8988T (cell line): ENCODE measurements at regions not wholly inside any gene's neighbourhood (a gene's known extent, or its start where the extent isn't known, plus 50 kb on each side); places are given as distances from the start of the nearest gene placed in this dataset.

Source experiments
- DNase-seq: peaks from one replicate; pipeline ENCODE4 v3.0.0; 2011

- no peak for DNase-seq
Observed at GRCh38 chr11:71307811-71308645, 55.7 kb upstream of the SHANK2 start.

GRCh38 chr11:71305451-71306125 lies 53.2 kb upstream of the SHANK2 start:
- DNase-seq, result no peak

GRCh38 chr11:71305041-71305440 lies 52.7 kb upstream of the SHANK2 start:
- no peak for DNase-seq

- no peak for DNase-seq
Observed at GRCh38 chr11:71304491-71304890, 52.1 kb upstream of the SHANK2 start.

GRCh38 chr11:71304045-71304444 lies 51.7 kb upstream of the SHANK2 start:
- no peak for DNase-seq

- DNase-seq, result no peak
Observed at GRCh38 chr11:71302911-71303310, 50.5 kb upstream of the SHANK2 start.

- no peak for DNase-seq
Observed at GRCh38 chr11:71302534-71302909, 50.1 kb upstream of the SHANK2 start.
